CD4-positive, CD25-positive, alpha-beta regulatory T cell (primary cell): ENCODE measurements at regions not wholly inside any gene's neighbourhood (a gene's known extent, or its start where the extent isn't known, plus 50 kb on each side); places are given as distances from the start of the nearest gene placed in this dataset.
"Not testable (repeated sequence)": the region's sequence is repeated elsewhere in the genome, so short reads cannot be mapped to it uniquely, and the experiment has no call there.

Experiments
- ATAC-seq, 2 donors: fragments of 150-1000 bp; cut with Tn5 transposase; one replicate each; pipeline ENCODE4 v1.10.0; 2021; ENCODE audit warnings: low read depth in 2 of 2, moderate number of reproducible peaks in 2 of 2, moderate library complexity in 1 of 2
- DNase-seq, 3 donors: peaks; one replicate each; pipeline versions ENCODE4 v3.0.0 to v3.0.0-alpha.2; 2012 to 2022; ENCODE audit warnings: mixed read lengths in 1 of 3
- H3K27ac ChIP-seq: one replicate; pipeline ENCODE4 v1.7.0; 2013; ENCODE audit warnings: mild to moderate bottlenecking, low read length; ENCODE audit not compliant: insufficient read depth, poor library complexity, severe bottlenecking
- H3K27me3 ChIP-seq: one replicate; pipeline ENCODE4 v1.7.0; 2013; ENCODE audit warnings: low read length; ENCODE audit not compliant: control insufficient read depth, insufficient read depth
- H3K36me3 ChIP-seq: one replicate; pipeline ENCODE4 v1.7.0; 2013; ENCODE audit warnings: mild to moderate bottlenecking, low read length, moderate library complexity; ENCODE audit not compliant: control insufficient read depth, insufficient read depth
- H3K4me1 ChIP-seq: 2 replicates; pipeline ENCODE4 v1.7.0; 2013; ENCODE audit warnings: mild to moderate bottlenecking, low read length; ENCODE audit not compliant: insufficient read depth, control insufficient read depth, poor library complexity, severe bottlenecking
- H3K4me3 ChIP-seq: one replicate; pipeline ENCODE4 v1.7.0; 2013; ENCODE audit warnings: low read depth, mild to moderate bottlenecking, low read length, moderate library complexity
- H3K9me3 ChIP-seq, 2 experiments: 1 replicate in 1 of 2; 2 replicates in 1 of 2; pipeline ENCODE4 v1.7.0; 2013; ENCODE audit warnings: low read length in 2 of 2, mild to moderate bottlenecking in 1 of 2, moderate library complexity in 1 of 2; ENCODE audit not compliant: control insufficient read depth in 2 of 2
- H3K27ac Mint-ChIP-seq, 3 donors: one replicate each; pipeline ENCODE4 v1.8.0; 2020 to 2022; ENCODE audit warnings: mild to moderate bottlenecking in 3 of 3, mixed read lengths in 3 of 3, moderate library complexity in 2 of 3
- H3K27me3 Mint-ChIP-seq: one replicate; pipeline ENCODE4 v1.8.0; 2022; ENCODE audit warnings: mild to moderate bottlenecking, mixed read lengths
- H3K36me3 Mint-ChIP-seq: one replicate; pipeline ENCODE4 v1.8.0; 2020; ENCODE audit warnings: mixed read lengths
- H3K4me1 Mint-ChIP-seq, 4 donors: one replicate each; pipeline ENCODE4 v1.8.0; 2020 to 2022; ENCODE audit warnings: mixed read lengths in 4 of 4, mild to moderate bottlenecking in 1 of 4
- H3K4me3 Mint-ChIP-seq, 4 donors: one replicate each; pipeline ENCODE4 v1.8.0; 2020 to 2022; ENCODE audit warnings: mild to moderate bottlenecking in 4 of 4, mixed read lengths in 4 of 4, moderate library complexity in 3 of 4
- H3K9me3 Mint-ChIP-seq, 7 donors: one replicate each; pipeline ENCODE4 v1.8.0; 2020 to 2022; ENCODE audit warnings: mixed read lengths in 7 of 7, mild to moderate bottlenecking in 3 of 7, moderate library complexity in 2 of 7

GRCh38 chr14:98219638-98220037 is 1052.4 kb downstream of the BCL11B start:
- H3K9me3 ChIP-seq = no peaks in the 10 kb centered on the region
- peak overlapping the region in 2 of 4 donors; percentile 9 to 41 for H3K4me3 Mint-ChIP-seq
- H3K36me3 ChIP-seq = no peaks in the 10 kb centered on the region
- no peak for DNase-seq
- H3K4me1 ChIP-seq = peaks cover 32% of the 10 kb centered on the region
- no peak overlapping the region for H3K4me3 ChIP-seq
- H3K4me1 Mint-ChIP-seq = peaks cover 27 to 38% (median 34%) of the 10 kb centered on the region in 4 donors
- H3K27ac ChIP-seq = no peak overlapping the region
- no peaks in the 10 kb centered on the region for H3K27me3 Mint-ChIP-seq
- ATAC-seq = no peak
- peaks cover 0 to 6% (median 0%) of the 10 kb centered on the region in 7 donors for H3K9me3 Mint-ChIP-seq
- peak overlapping the region in 1 of 3 donors; percentile 51 for H3K27ac Mint-ChIP-seq
- H3K36me3 Mint-ChIP-seq = no peaks in the 10 kb centered on the region
- no peaks in the 10 kb centered on the region for H3K27me3 ChIP-seq

GRCh38 chr14:98223106-98223505 is 1048.9 kb downstream of the BCL11B start:
- Histone ChIP-seq H3K27ac (peak overlapping the region; percentile 76), H3K36me3 (no peaks in the 10 kb centered on the region), H3K9me3 (no peaks in the 10 kb centered on the region), H3K4me1 (peaks cover 62% of the 10 kb centered on the region), H3K4me3 (peak overlapping the region; percentile 29), H3K27me3 (no peaks in the 10 kb centered on the region)
- H3K4me3 Mint-ChIP-seq = peak overlapping the region in 3 of 4 donors; percentile 46 to 72 (median 68)
- peak overlapping the region; percentile 93 to 97 (median 95) for H3K27ac Mint-ChIP-seq
- peaks cover 0 to 2% (median 0%) of the 10 kb centered on the region in 7 donors for H3K9me3 Mint-ChIP-seq
- H3K27me3 Mint-ChIP-seq = no peaks in the 10 kb centered on the region
- H3K36me3 Mint-ChIP-seq = no peaks in the 10 kb centered on the region
- no peak for DNase-seq
- peaks cover 24 to 65% (median 51%) of the 10 kb centered on the region in 4 donors for H3K4me1 Mint-ChIP-seq
- ATAC-seq = no peak

- not testable (repeated sequence) for H3K36me3 ChIP-seq, H3K9me3 ChIP-seq, H3K27me3 ChIP-seq, H3K36me3 Mint-ChIP-seq, H3K9me3 Mint-ChIP-seq, H3K27me3 Mint-ChIP-seq
- H3K4me3 ChIP-seq = peak overlapping the region; percentile 22
- peak overlapping the region; percentile 76 for H3K27ac ChIP-seq
- ATAC-seq = peak; percentile 86 to 96
- Mint-ChIP-seq H3K27ac (peak overlapping the region; percentile 93 to 97 (median 95)), H3K4me3 (peak overlapping the region; percentile 6 to 72 (median 57)), H3K4me1 (peaks cover 24 to 71% (median 57%) of the 10 kb centered on the region in 4 donors)
- peaks cover 68% of the 10 kb centered on the region for H3K4me1 ChIP-seq
- peak; percentile 36 to 94 (median 77) for DNase-seq
Measured at GRCh38 chr14:98223710-98224109, 1048.3 kb downstream of the BCL11B start.

- Histone ChIP-seq H3K27ac (peak overlapping the region; percentile 24), H3K9me3 (no peaks in the 10 kb centered on the region), H3K27me3 (no peaks in the 10 kb centered on the region), H3K36me3 (no peaks in the 10 kb centered on the region), H3K4me3 (no peak overlapping the region), H3K4me1 (peaks cover 75% of the 10 kb centered on the region)
- peak overlapping the region in 2 of 4 donors; percentile 9 to 36 for H3K4me3 Mint-ChIP-seq
- no peaks in the 10 kb centered on the region for H3K27me3 Mint-ChIP-seq
- DNase-seq (no peak), ATAC-seq (no peak)
- H3K4me1 Mint-ChIP-seq = peaks cover 25 to 88% (median 65%) of the 10 kb centered on the region in 4 donors
- H3K9me3 Mint-ChIP-seq = peaks cover 0 to 2% (median 0%) of the 10 kb centered on the region in 7 donors
- peak overlapping the region; percentile 84 to 98 (median 92) for H3K27ac Mint-ChIP-seq
- H3K36me3 Mint-ChIP-seq = no peaks in the 10 kb centered on the region
Measured at GRCh38 chr14:98226411-98226810, 1045.6 kb downstream of the BCL11B start.

- Mint-ChIP-seq H3K36me3 (no peaks in the 10 kb centered on the region), H3K4me3 (peak overlapping the region in 2 of 4 donors; percentile 63 to 72), H3K9me3 (peaks cover 0 to 2% (median 0%) of the 10 kb centered on the region in 7 donors), H3K27ac (peak overlapping the region; percentile 86 to 98 (median 92)), H3K4me1 (peaks cover 24 to 90% (median 67%) of the 10 kb centered on the region in 4 donors), H3K27me3 (no peaks in the 10 kb centered on the region)
- Histone ChIP-seq H3K4me1 (peaks cover 72% of the 10 kb centered on the region), H3K27ac (peak overlapping the region; percentile 53), H3K9me3 (no peaks in the 10 kb centered on the region), H3K27me3 (no peaks in the 10 kb centered on the region), H3K36me3 (no peaks in the 10 kb centered on the region), H3K4me3 (peak overlapping the region; percentile 38)
- ATAC-seq (peak; percentile 16 to 21), DNase-seq (peak in 1 of 3 donors; percentile 76)
Measured at GRCh38 chr14:98227000-98227726, 1044.8 kb downstream of the BCL11B start.

- no peaks in the 10 kb centered on the region for H3K36me3 Mint-ChIP-seq
- H3K9me3 Mint-ChIP-seq = peaks cover 0 to 2% (median 0%) of the 10 kb centered on the region in 7 donors
- H3K4me3 Mint-ChIP-seq = peak overlapping the region in 3 of 4 donors; percentile 63 to 72 (median 64)
- H3K27me3 Mint-ChIP-seq = no peaks in the 10 kb centered on the region
- peaks cover 20 to 88% (median 63%) of the 10 kb centered on the region in 4 donors for H3K4me1 Mint-ChIP-seq
- Histone ChIP-seq H3K27me3 (no peaks in the 10 kb centered on the region), H3K9me3 (no peaks in the 10 kb centered on the region), H3K27ac (peak overlapping the region; percentile 53), H3K4me3 (peak overlapping the region; percentile 38), H3K4me1 (peaks cover 67% of the 10 kb centered on the region), H3K36me3 (no peaks in the 10 kb centered on the region)
- DNase-seq = no peak
- ATAC-seq = no peak
- peak overlapping the region; percentile 86 to 98 (median 92) for H3K27ac Mint-ChIP-seq
Measured at GRCh38 chr14:98227727-98228111, 1044.3 kb downstream of the BCL11B start.

- no peaks in the 10 kb centered on the region for H3K36me3 ChIP-seq
- no peaks in the 10 kb centered on the region for H3K27me3 Mint-ChIP-seq
- H3K27ac Mint-ChIP-seq = peak overlapping the region; percentile 81 to 95 (median 92)
- H3K4me1 Mint-ChIP-seq = peaks cover 14 to 88% (median 58%) of the 10 kb centered on the region in 4 donors
- peak overlapping the region; percentile 38 for H3K27ac ChIP-seq
- H3K4me3 ChIP-seq = peak overlapping the region; percentile 9
- H3K4me1 ChIP-seq = peaks cover 46% of the 10 kb centered on the region
- no peaks in the 10 kb centered on the region for H3K9me3 ChIP-seq
- ATAC-seq (no peak), DNase-seq (peak in 2 of 3 donors; percentile 23 to 41)
- no peaks in the 10 kb centered on the region for H3K27me3 ChIP-seq
- peaks cover 0 to 2% (median 0%) of the 10 kb centered on the region in 7 donors for H3K9me3 Mint-ChIP-seq
- H3K36me3 Mint-ChIP-seq = no peaks in the 10 kb centered on the region
- peak overlapping the region; percentile 36 to 89 (median 64) for H3K4me3 Mint-ChIP-seq
Measured at GRCh38 chr14:98229656-98230366, 1042.2 kb downstream of the BCL11B start.
